ENCODE measurements at regions not wholly inside any gene's neighbourhood (a gene's known extent, or its start where the extent isn't known, plus 50 kb on each side); places are given as distances from the start of the nearest gene placed in this dataset.

GRCh38 chr2:180063494-180064092, 56.5 kb upstream of the CWC22 start:
- TF ChIP-seq POLR2A (IDR thresholded peaks at IDR 0.05; ENCODE audit: low read depth, low read length), result no peak
- no peak for TF ChIP-seq SPI1 (IDR thresholded peaks at IDR 0.05; ENCODE audit: low read depth, low read length)
- TF ChIP-seq PAX5 (IDR thresholded peaks at IDR 0.05; ENCODE audit: insufficient read depth, low read length, severe bottlenecking), result no peak
- no peak for TF ChIP-seq POLR2AphosphoS5 (IDR thresholded peaks at IDR 0.05; ENCODE audit: low read depth, low read length)
